H9 (cell line): ENCODE measurements at regions not wholly inside any gene's neighbourhood (a gene's known extent, or its start where the extent isn't known, plus 50 kb on each side); places are given as distances from the start of the nearest gene placed in this dataset.

Source experiments
- DNase-seq: peaks from one replicate; pipeline ENCODE4 v3.0.0-alpha.2; 2017
- H2AFZ ChIP-seq: one replicate; pipeline ENCODE4 v1.6.1; 2013; ENCODE audit warnings: mild to moderate bottlenecking, low read length, control low read depth, moderate library complexity
- H2AK5ac ChIP-seq: 2 replicates; pipeline ENCODE4 v1.6.1; 2013; ENCODE audit warnings: low read length, control low read depth, mixed read lengths; ENCODE audit not compliant: insufficient read length
- H2BK120ac ChIP-seq: one replicate; pipeline ENCODE4 v1.6.1; 2013; ENCODE audit warnings: low read depth, mild to moderate bottlenecking, low read length, control low read depth, inconsistent platforms; ENCODE audit not compliant: poor library complexity, severe bottlenecking
- H2BK12ac ChIP-seq: 2 replicates; pipeline ENCODE4 v1.6.1; 2013; ENCODE audit warnings: low read length, control low read depth, mixed read lengths, low read depth; ENCODE audit not compliant: insufficient read length
- H2BK15ac ChIP-seq: 2 replicates; pipeline ENCODE4 v1.6.1; 2013; ENCODE audit warnings: low read depth, low read length, control low read depth
- H2BK20ac ChIP-seq: one replicate; pipeline ENCODE4 v1.6.1; 2013; ENCODE audit warnings: low read depth, mild to moderate bottlenecking, low read length, control low read depth, inconsistent platforms; ENCODE audit not compliant: poor library complexity, severe bottlenecking
- H2BK5ac ChIP-seq: 2 replicates; pipeline ENCODE4 v1.6.1; 2013; ENCODE audit warnings: low read length, control low read depth, mixed read lengths; ENCODE audit not compliant: insufficient read length
- H3K14ac ChIP-seq: 2 replicates; pipeline ENCODE4 v1.6.1; 2013; ENCODE audit warnings: low read length, control low read depth; ENCODE audit not compliant: insufficient read depth
- H3K18ac ChIP-seq: 2 replicates; pipeline ENCODE4 v1.6.1; 2013; ENCODE audit warnings: low read depth, mild to moderate bottlenecking, mixed read lengths, low read length, control low read depth; ENCODE audit not compliant: insufficient read length
- H3K23ac ChIP-seq: 2 replicates; pipeline ENCODE4 v1.6.1; 2013; ENCODE audit warnings: low read length, control low read depth, mixed read lengths, low read depth; ENCODE audit not compliant: insufficient read length
- H3K23me2 ChIP-seq: 2 replicates; pipeline ENCODE4 v1.6.1; 2013; ENCODE audit warnings: low read depth, mild to moderate bottlenecking, mixed read lengths, low read length, control low read depth; ENCODE audit not compliant: insufficient read length, poor library complexity, severe bottlenecking
- H3K27ac ChIP-seq: 2 replicates; pipeline ENCODE4 v1.5.1; 2013; ENCODE audit warnings: low read length, control low read depth, mixed read lengths, low read depth; ENCODE audit not compliant: insufficient read length
- H3K27me3 ChIP-seq: 2 replicates; pipeline ENCODE4 v1.6.1; 2013; ENCODE audit warnings: low read length, control low read depth, inconsistent platforms; ENCODE audit not compliant: insufficient read depth
- H3K4ac ChIP-seq: 2 replicates; pipeline ENCODE4 v1.6.1; 2013; ENCODE audit warnings: low read depth, mild to moderate bottlenecking, control low read depth, inconsistent platforms, low read length, moderate library complexity
- H3K4me1 ChIP-seq: 2 replicates; pipeline ENCODE4 v1.6.1; 2013; ENCODE audit warnings: low read length, control low read depth, inconsistent platforms; ENCODE audit not compliant: insufficient read depth
- H3K4me2 ChIP-seq: 2 replicates; pipeline ENCODE4 v1.6.1; 2013; ENCODE audit warnings: low read length, control low read depth, mixed read lengths; ENCODE audit not compliant: insufficient read length, insufficient read depth
- H3K56ac ChIP-seq: 2 replicates; pipeline ENCODE4 v1.6.1; 2013; ENCODE audit warnings: low read depth, mild to moderate bottlenecking, mixed read lengths, low read length, control low read depth; ENCODE audit not compliant: insufficient read length
- H3K79me1 ChIP-seq: 2 replicates; pipeline ENCODE4 v1.6.1; 2013; ENCODE audit warnings: low read depth, mild to moderate bottlenecking, moderate library complexity, low read length, control low read depth, inconsistent platforms; ENCODE audit not compliant: insufficient read depth, poor library complexity, severe bottlenecking
- H3K79me2 ChIP-seq: 2 replicates; pipeline ENCODE4 v1.6.1; 2013; ENCODE audit warnings: low read length, control low read depth, inconsistent platforms; ENCODE audit not compliant: insufficient read depth
- H3K9ac ChIP-seq: 2 replicates; pipeline ENCODE4 v1.6.1; 2013; ENCODE audit warnings: low read length, control low read depth, mixed read lengths; ENCODE audit not compliant: insufficient read length; ENCODE audit errors: extremely low read depth
- H3K9me3 ChIP-seq: one replicate; pipeline ENCODE4 v1.6.1; 2013; ENCODE audit warnings: low read depth, low read length, inconsistent platforms; ENCODE audit not compliant: control insufficient read depth
- H3T11ph ChIP-seq: one replicate; pipeline ENCODE4 v1.6.1; 2013; ENCODE audit warnings: mild to moderate bottlenecking, low read length, control low read depth, inconsistent platforms
- H4K20me1 ChIP-seq: one replicate; pipeline ENCODE4 v1.6.1; 2013; ENCODE audit not compliant: control insufficient read depth, insufficient read length, insufficient read depth
- H4K5ac ChIP-seq: 2 replicates; pipeline ENCODE4 v1.6.1; 2013; ENCODE audit warnings: low read depth, mild to moderate bottlenecking, mixed read lengths, low read length, control low read depth; ENCODE audit not compliant: insufficient read length
- H4K8ac ChIP-seq: replicated peaks from 2 replicates; pipeline ENCODE4 v1.6.1; 2013; ENCODE audit warnings: low read length, control low read depth, mixed read lengths, low read depth; ENCODE audit not compliant: insufficient read length
- H4K91ac ChIP-seq: 2 replicates; pipeline ENCODE4 v1.6.1; 2013; ENCODE audit warnings: low read depth, mild to moderate bottlenecking, moderate library complexity, mixed read lengths, low read length, control low read depth; ENCODE audit not compliant: insufficient read length
- H3K27ac Mint-ChIP-seq, 3 experiments: 2 replicates in 2 of 3; 3 replicates in 1 of 3; pipeline ENCODE4 v1.8.0; 2020 to 2021; ENCODE audit warnings: mixed read lengths in 3 of 3, mild to moderate bottlenecking in 1 of 3, moderate library complexity in 1 of 3
- H3K27me3 Mint-ChIP-seq: 2 replicates; pipeline ENCODE4 v1.8.0; 2021; ENCODE audit warnings: low read depth, mild to moderate bottlenecking, moderate library complexity, mixed read lengths
- H3K36me3 Mint-ChIP-seq, 3 experiments: 2 replicates in 2 of 3; 3 replicates in 1 of 3; pipeline ENCODE4 v1.8.0; 2020 to 2021; ENCODE audit warnings: low read depth in 3 of 3, mixed read lengths in 3 of 3; ENCODE audit not compliant: insufficient read depth in 1 of 3
- H3K4me1 Mint-ChIP-seq, 2 experiments: 2 replicates each; pipeline ENCODE4 v1.8.0; 2020; ENCODE audit warnings: mixed read lengths in 2 of 2
- H3K4me3 Mint-ChIP-seq, 2 experiments: 2 replicates in 1 of 2; 3 replicates in 1 of 2; pipeline ENCODE4 v1.8.0; 2020 to 2021; ENCODE audit warnings: mild to moderate bottlenecking in 2 of 2, mixed read lengths in 2 of 2, moderate library complexity in 1 of 2
- H3K9me3 Mint-ChIP-seq, 2 experiments: 2 replicates in 1 of 2; 3 replicates in 1 of 2; pipeline ENCODE4 v1.8.0; 2020; ENCODE audit warnings: mild to moderate bottlenecking in 2 of 2, mixed read lengths in 2 of 2, moderate library complexity in 1 of 2
- WGBS: extraction: QIAGEN DNeasy Blood & Tissue Kit; methylation state at CpG from one replicate; pipeline ENCODE4 v1.1.7; 2013; ENCODE audit warnings: missing lambda C conversion rate, low lambda C conversion rate, mixed read lengths; ENCODE audit not compliant: insufficient read length; ENCODE audit errors: extremely low coverage; 5-methylcytosine and 5-hydroxymethylcytosine counted together
- TF ChIP-seq, protein P1 (sequence below): fragments of 200-600 bp; sonication (generic); conservative IDR thresholded peaks from 3 replicates; pipeline ENCODE4 v1.8.0; 2021; ENCODE audit warnings: antibody characterized with exemption, mild to moderate bottlenecking

DNA sequence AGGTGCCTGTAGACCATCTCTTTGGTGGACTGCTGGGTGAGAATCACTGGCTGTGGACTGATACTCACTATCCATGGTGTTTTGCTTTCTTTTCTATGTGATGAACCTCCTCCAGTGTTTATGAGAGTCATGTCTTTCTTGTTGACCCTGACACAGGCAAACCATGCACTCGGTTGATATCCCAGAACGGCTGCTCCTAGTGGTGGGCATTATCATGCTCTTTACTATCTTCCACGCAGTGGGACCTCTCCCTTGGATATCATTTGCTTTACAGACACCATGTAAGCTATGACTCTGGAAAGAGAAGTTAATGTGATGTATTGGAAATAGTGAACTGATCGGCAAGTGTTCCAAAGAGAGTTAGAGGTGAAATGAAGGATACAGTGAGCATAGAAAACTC, 1455.6 kb downstream of the BRINP3 start:
- H3K9me3 Mint-ChIP-seq = peaks cover 3 to 9% of the 10 kb centered on the region in 2 experiments; a peak in 3 of 5 replicates

More for the DNA sequence above, 1455.6 kb downstream of the BRINP3 start:
- no peak overlapping the region for H2BK120ac ChIP-seq
- H3K18ac ChIP-seq = no peak overlapping the region
- H3K27ac ChIP-seq = no peak overlapping the region
- no peak overlapping the region for H2BK15ac ChIP-seq
- WGBS = no CpG with 5 or more reads among the region's 4 CpGs
- H3K36me3 Mint-ChIP-seq = peaks cover 0 to 4% (median 0%) of the 10 kb centered on the region in 3 experiments; a peak in 2 of 7 replicates
- no peak overlapping the region for H3K4me2 ChIP-seq
- H3K4me3 Mint-ChIP-seq = no peak overlapping the region
- no peak overlapping the region for H3K27ac Mint-ChIP-seq
- no peaks in the 10 kb centered on the region for H3K27me3 Mint-ChIP-seq
- H3K23ac ChIP-seq = no peak overlapping the region
- no peak overlapping the region for H2BK20ac ChIP-seq
- H3K4me1 ChIP-seq = no peaks in the 10 kb centered on the region
- H4K5ac ChIP-seq = no peak overlapping the region
- no peaks in the 10 kb centered on the region for H3K79me1 ChIP-seq
- H2AFZ ChIP-seq = no peak overlapping the region
- no peak for DNase-seq
- H4K91ac ChIP-seq = no peak overlapping the region
- no peak overlapping the region for H3K14ac ChIP-seq
- no peak overlapping the region for H3K9ac ChIP-seq
- H4K20me1 ChIP-seq = no peaks in the 10 kb centered on the region
- TF ChIP-seq, protein P1, sequence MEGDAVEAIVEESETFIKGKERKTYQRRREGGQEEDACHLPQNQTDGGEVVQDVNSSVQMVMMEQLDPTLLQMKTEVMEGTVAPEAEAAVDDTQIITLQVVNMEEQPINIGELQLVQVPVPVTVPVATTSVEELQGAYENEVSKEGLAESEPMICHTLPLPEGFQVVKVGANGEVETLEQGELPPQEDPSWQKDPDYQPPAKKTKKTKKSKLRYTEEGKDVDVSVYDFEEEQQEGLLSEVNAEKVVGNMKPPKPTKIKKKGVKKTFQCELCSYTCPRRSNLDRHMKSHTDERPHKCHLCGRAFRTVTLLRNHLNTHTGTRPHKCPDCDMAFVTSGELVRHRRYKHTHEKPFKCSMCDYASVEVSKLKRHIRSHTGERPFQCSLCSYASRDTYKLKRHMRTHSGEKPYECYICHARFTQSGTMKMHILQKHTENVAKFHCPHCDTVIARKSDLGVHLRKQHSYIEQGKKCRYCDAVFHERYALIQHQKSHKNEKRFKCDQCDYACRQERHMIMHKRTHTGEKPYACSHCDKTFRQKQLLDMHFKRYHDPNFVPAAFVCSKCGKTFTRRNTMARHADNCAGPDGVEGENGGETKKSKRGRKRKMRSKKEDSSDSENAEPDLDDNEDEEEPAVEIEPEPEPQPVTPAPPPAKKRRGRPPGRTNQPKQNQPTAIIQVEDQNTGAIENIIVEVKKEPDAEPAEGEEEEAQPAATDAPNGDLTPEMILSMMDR = no peak
- no peak overlapping the region for H2BK12ac ChIP-seq
- no peak overlapping the region for H2AK5ac ChIP-seq
- H3K56ac ChIP-seq = no peak overlapping the region
- H3K79me2 ChIP-seq = no peaks in the 10 kb centered on the region
- H3K9me3 ChIP-seq = no peaks in the 10 kb centered on the region
- no peaks in the 10 kb centered on the region for H3K27me3 ChIP-seq
- H4K8ac ChIP-seq = no peak overlapping the region
- H3K4me1 Mint-ChIP-seq = no peaks in the 10 kb centered on the region
- H2BK5ac ChIP-seq = no peak overlapping the region
- no peak overlapping the region for H3T11ph ChIP-seq
- no peak overlapping the region for H3K4ac ChIP-seq
- no peaks in the 10 kb centered on the region for H3K23me2 ChIP-seq
